Transverse colon (tissue), 4 donors: ENCODE measurements at regions not wholly inside any gene's neighbourhood (a gene's known extent, or its start where the extent isn't known, plus 50 kb on each side); places are given as distances from the start of the nearest gene placed in this dataset.

Experiments used
- CTCF ChIP-seq, 5 experiments: fragments of 200-600 bp in 3 of 5; fragments of 450-650 bp in 2 of 5; sonication (generic) in 3 of 5; IDR thresholded peaks; 1 replicate in 2 of 5; 2 replicates in 3 of 5; pipeline ENCODE4 v1.5.1; 2016 to 2017; ENCODE audit warnings: antibody characterized with exemption in 5 of 5, inconsistent platforms in 3 of 5, mild to moderate bottlenecking in 2 of 5, moderate library complexity in 1 of 5
- EP300 ChIP-seq: sonication (generic); formaldehyde crosslinking; IDR thresholded peaks from one replicate; pipeline ENCODE4 v1.6.1; 2017; ENCODE audit warnings: antibody characterized with exemption, low read depth
- POLR2A ChIP-seq: fragments of 450-650 bp; IDR thresholded peaks from one replicate; pipeline ENCODE4 v1.6.1; 2016; ENCODE audit warnings: antibody characterized with exemption, mild to moderate bottlenecking, moderate library complexity
- POLR2AphosphoS5 ChIP-seq, 3 donors: sonication (generic); formaldehyde crosslinking; IDR thresholded peaks; one replicate each; pipeline ENCODE4 v1.6.1; 2016; ENCODE audit warnings: antibody characterized with exemption in 3 of 3

GRCh38 chr14:34106310-34106709, 155.4 kb upstream of the EGLN3 start:
- no peak for TF ChIP-seq CTCF (IDR thresholded peaks at IDR 0.05)
- TF ChIP-seq POLR2AphosphoS5 (IDR thresholded peaks at IDR 0.05): no peak
- TF ChIP-seq POLR2A: no peak
- TF ChIP-seq EP300: no peak
